ENCODE measurements at regions not wholly inside any gene's neighbourhood (a gene's known extent, or its start where the extent isn't known, plus 50 kb on each side); places are given as distances from the start of the nearest gene placed in this dataset.
A peak's percentile ranks its signal among the peaks of the same experiment; 100 is the strongest.
"Not testable (repeated sequence)": the region's sequence is repeated elsewhere in the genome, so short reads cannot be mapped to it uniquely, and the experiment has no call there.

GRCh38 chr14:53216955-53217315 lies 63.8 kb upstream of the DDHD1 start:
- not testable (repeated sequence) for H3K9me3 ChIP-seq (ENCODE audit: control insufficient read depth, low read length); H3K4me1 ChIP-seq (ENCODE audit: control insufficient read depth, insufficient read depth, low read length, poor library complexity, severe bottlenecking); DNase-seq; H3K27me3 ChIP-seq (replicated peaks; ENCODE audit: control insufficient read depth, insufficient read depth, low read length, poor library complexity, severe bottlenecking); H3K27ac ChIP-seq (ENCODE audit: insufficient read depth, low read length, poor library complexity, severe bottlenecking); H3K36me3 ChIP-seq (ENCODE audit: control insufficient read depth, insufficient read depth, low read length)
- peak overlapping the region; percentile 64 for H3K4me3 ChIP-seq (ENCODE audit: insufficient read depth, low read depth, low read length, poor library complexity, severe bottlenecking)

DNA sequence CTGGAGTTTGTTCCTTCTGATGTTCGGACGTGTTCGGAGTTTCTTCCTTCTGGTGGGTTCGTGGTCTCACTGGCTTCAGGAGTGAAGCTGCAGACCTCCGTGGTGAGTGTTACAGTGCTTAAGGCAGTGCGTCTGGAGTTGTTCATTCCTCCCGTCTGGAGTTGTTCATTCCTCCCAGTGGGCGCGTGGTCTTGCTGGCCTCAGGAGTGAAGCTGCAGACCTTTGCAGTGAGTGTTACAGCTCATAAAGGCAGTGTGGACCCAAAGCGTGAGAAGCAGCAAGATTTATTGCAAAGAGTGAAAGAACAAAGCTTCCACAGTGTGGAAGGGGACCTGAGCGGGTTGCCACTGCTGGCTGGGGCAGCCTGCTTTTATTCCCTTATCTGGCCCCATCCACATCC lies 63.4 kb upstream of the DDHD1 start:
- H3K4me3 ChIP-seq (ENCODE audit: insufficient read depth, low read depth, low read length, poor library complexity, severe bottlenecking); H3K9me3 ChIP-seq (ENCODE audit: control insufficient read depth, low read length); DNase-seq; H3K36me3 ChIP-seq (ENCODE audit: control insufficient read depth, insufficient read depth, low read length); H3K27ac ChIP-seq (ENCODE audit: insufficient read depth, low read length, poor library complexity, severe bottlenecking); H3K27me3 ChIP-seq (replicated peaks; ENCODE audit: control insufficient read depth, insufficient read depth, low read length, poor library complexity, severe bottlenecking); H3K4me1 ChIP-seq (ENCODE audit: control insufficient read depth, insufficient read depth, low read length, poor library complexity, severe bottlenecking): not testable (repeated sequence)

DNA sequence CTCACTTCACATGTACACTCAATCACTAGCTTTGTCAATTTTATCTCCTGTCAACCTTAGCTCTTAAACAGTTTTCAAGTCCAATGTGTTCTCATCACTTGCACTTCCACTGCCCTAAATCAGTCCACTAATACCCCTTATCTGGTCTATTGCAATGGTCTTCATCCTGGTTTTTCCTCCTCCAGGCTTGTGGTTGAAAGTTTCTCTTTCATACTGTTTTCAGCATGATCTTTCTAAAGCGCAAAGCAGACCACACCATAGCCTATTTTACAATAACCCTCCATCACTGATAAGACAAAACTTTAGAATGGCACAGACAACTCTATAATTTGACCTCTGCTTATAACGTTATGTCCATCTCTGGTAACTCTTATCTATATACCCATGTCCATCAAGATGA lies 62.0 kb upstream of the DDHD1 start:
- Histone ChIP-seq H3K27me3 (replicated peaks; ENCODE audit: control insufficient read depth, insufficient read depth, low read length, poor library complexity, severe bottlenecking) (no peaks in the 10 kb centered on the region), H3K4me3 (ENCODE audit: insufficient read depth, low read depth, low read length, poor library complexity, severe bottlenecking) (no peak overlapping the region), H3K27ac (ENCODE audit: insufficient read depth, low read length, poor library complexity, severe bottlenecking) (no peak overlapping the region), H3K36me3 (ENCODE audit: control insufficient read depth, insufficient read depth, low read length) (no peaks in the 10 kb centered on the region), H3K4me1 (ENCODE audit: control insufficient read depth, insufficient read depth, low read length, poor library complexity, severe bottlenecking) (peaks cover 5% of the 10 kb centered on the region), H3K9me3 (ENCODE audit: control insufficient read depth, low read length) (no peaks in the 10 kb centered on the region)
- no peak for DNase-seq

DNA sequence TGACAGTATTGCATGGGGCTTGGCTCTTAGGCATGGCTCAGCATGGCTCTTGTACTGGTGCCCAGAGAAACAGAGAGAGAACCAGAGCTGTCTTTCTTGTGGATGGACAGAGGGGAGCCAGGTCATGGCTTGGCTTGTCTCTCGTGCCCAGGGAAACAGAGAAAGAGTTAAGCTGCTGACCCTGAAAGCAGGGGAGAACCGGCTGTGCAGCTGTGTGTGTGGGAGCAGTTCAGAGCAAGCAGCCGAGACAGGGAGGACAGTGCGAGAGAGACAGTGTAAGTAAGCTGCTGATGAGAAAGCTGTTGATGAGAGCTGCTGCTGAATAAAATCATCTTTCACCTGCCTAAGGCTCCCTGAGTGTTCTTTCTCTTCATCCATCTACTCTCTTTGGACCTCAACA lies 61.3 kb upstream of the DDHD1 start:
- no peak overlapping the region for H3K4me3 ChIP-seq (ENCODE audit: insufficient read depth, low read depth, low read length, poor library complexity, severe bottlenecking)
- H3K9me3 ChIP-seq (ENCODE audit: control insufficient read depth, low read length): no peaks in the 10 kb centered on the region
- DNase-seq: no peak
- no peak overlapping the region for H3K27ac ChIP-seq (ENCODE audit: insufficient read depth, low read length, poor library complexity, severe bottlenecking)
- no peaks in the 10 kb centered on the region for H3K27me3 ChIP-seq (replicated peaks; ENCODE audit: control insufficient read depth, insufficient read depth, low read length, poor library complexity, severe bottlenecking)
- H3K36me3 ChIP-seq (ENCODE audit: control insufficient read depth, insufficient read depth, low read length): no peaks in the 10 kb centered on the region
- H3K4me1 ChIP-seq (ENCODE audit: control insufficient read depth, insufficient read depth, low read length, poor library complexity, severe bottlenecking): peaks cover 5% of the 10 kb centered on the region

GRCh38 chr14:53213761-53214160 lies 60.6 kb upstream of the DDHD1 start:
- Histone ChIP-seq H3K4me1 (ENCODE audit: control insufficient read depth, insufficient read depth, low read length, poor library complexity, severe bottlenecking) (peaks cover 5% of the 10 kb centered on the region), H3K9me3 (ENCODE audit: control insufficient read depth, low read length) (no peaks in the 10 kb centered on the region), H3K27ac (ENCODE audit: insufficient read depth, low read length, poor library complexity, severe bottlenecking) (no peak overlapping the region), H3K27me3 (replicated peaks; ENCODE audit: control insufficient read depth, insufficient read depth, low read length, poor library complexity, severe bottlenecking) (no peaks in the 10 kb centered on the region), H3K4me3 (ENCODE audit: insufficient read depth, low read depth, low read length, poor library complexity, severe bottlenecking) (no peak overlapping the region), H3K36me3 (ENCODE audit: control insufficient read depth, insufficient read depth, low read length) (no peaks in the 10 kb centered on the region)
- no peak for DNase-seq

GRCh38 chr14:53209370-53209769 lies 56.2 kb upstream of the DDHD1 start:
- H3K36me3 ChIP-seq (ENCODE audit: control insufficient read depth, insufficient read depth, low read length): no peaks in the 10 kb centered on the region
- no peak overlapping the region for H3K4me3 ChIP-seq (ENCODE audit: insufficient read depth, low read depth, low read length, poor library complexity, severe bottlenecking)
- H3K27ac ChIP-seq (ENCODE audit: insufficient read depth, low read length, poor library complexity, severe bottlenecking): no peak overlapping the region
- no peak for DNase-seq
- H3K4me1 ChIP-seq (ENCODE audit: control insufficient read depth, insufficient read depth, low read length, poor library complexity, severe bottlenecking): no peaks in the 10 kb centered on the region
- no peaks in the 10 kb centered on the region for H3K9me3 ChIP-seq (ENCODE audit: control insufficient read depth, low read length)
- H3K27me3 ChIP-seq (replicated peaks; ENCODE audit: control insufficient read depth, insufficient read depth, low read length, poor library complexity, severe bottlenecking): no peaks in the 10 kb centered on the region

Measured in effector memory CD4-positive, alpha-beta T cell (primary cell).